KBM-7 (cell line): ENCODE measurements at regions not wholly inside any gene's neighbourhood (a gene's known extent, or its start where the extent isn't known, plus 50 kb on each side); places are given as distances from the start of the nearest gene placed in this dataset.
"Not testable (repeated sequence)": the region's sequence is repeated elsewhere in the genome, so short reads cannot be mapped to it uniquely, and the experiment has no call there.

Experiments
- DNase-seq: peaks from one replicate; pipeline ENCODE4 v3.0.0-alpha.2; 2015
- in situ Hi-C: fragments of 300-500 bp; cut with MboI; formaldehyde crosslinking; loops from 2 replicates; pipeline ENCODE4 v1.14.3; 2020; ENCODE audit warnings: low sequenced_read_pairs, low pct_unique_long_range_greater_than_20kb, mixed read lengths

GRCh38 chr6:26170951-26171841 lies 84.0 kb downstream of the HFE start:
- in situ Hi-C loops: no loop called here
- no peak for DNase-seq

GRCh38 chr6:26172608-26172968 lies 85.4 kb downstream of the HFE start:
- in situ Hi-C loops: no loop called here

GRCh38 chr6:26173836-26174145 lies 86.6 kb downstream of the HFE start:
- DNase-seq: no peak
- in situ Hi-C loops: no loop called here

More at GRCh38 chr6:26172608-26172968, 85.4 kb downstream of the HFE start:
- peak; percentile 81 for DNase-seq

GRCh38 chr6:26175033-26175427 lies 87.8 kb downstream of the HFE start:
- in situ Hi-C loops: loop anchor here (25.0 kb wide), 1 partner anchor 962 kb away; a partner anchor contains a TSS
- DNase-seq: no peak

- peak; percentile 83 for DNase-seq
- in situ Hi-C loops: loop anchor here (25.0 kb wide), 1 partner anchor 962 kb away; a partner anchor contains a TSS
Measured at GRCh38 chr6:26175428-26176181, 88.4 kb downstream of the HFE start.

GRCh38 chr6:26179675-26180074 lies 92.4 kb downstream of the HFE start:
- in situ Hi-C loops: loop anchor here (25.0 kb wide), 1 partner anchor 958 kb away; a partner anchor contains a TSS
- DNase-seq: no peak

- in situ Hi-C loops: loop anchor here (25.0 kb wide), 1 partner anchor 957 kb away; a partner anchor contains a TSS
- DNase-seq: no peak
Measured at GRCh38 chr6:26180346-26180745, 93.1 kb downstream of the HFE start.

GRCh38 chr6:26183237-26183580 lies 96.0 kb downstream of the HFE start:
- in situ Hi-C loops: loop anchor here (25.0 kb wide), 1 partner anchor 954 kb away; a partner anchor contains a TSS
- no peak for DNase-seq

GRCh38 chr6:26183581-26184366 lies 96.5 kb downstream of the HFE start:
- in situ Hi-C loops: loop anchor here (25.0 kb wide), 1 partner anchor 954 kb away; a partner anchor contains a TSS
- DNase-seq: no peak

GRCh38 chr6:26184367-26184891 lies 97.2 kb downstream of the HFE start:
- no peak for DNase-seq
- in situ Hi-C loops: loop anchor here (25.0 kb wide), 1 partner anchor 953 kb away; a partner anchor contains a TSS

- in situ Hi-C loops: loop anchor here (25.0 kb wide), 1 partner anchor 952 kb away; a partner anchor contains a TSS
- DNase-seq: no peak
Measured at GRCh38 chr6:26185004-26185403, 97.8 kb downstream of the HFE start.

- in situ Hi-C loops: loop anchor here (25.0 kb wide), 1 partner anchor 951 kb away; a partner anchor contains a TSS
- DNase-seq: no peak
Measured at GRCh38 chr6:26185802-26186201, 98.6 kb downstream of the HFE start.

GRCh38 chr6:26186652-26187051 lies 99.4 kb downstream of the HFE start:
- in situ Hi-C loops: loop anchor here (25.0 kb wide), 1 partner anchor 951 kb away; a partner anchor contains a TSS
- no peak for DNase-seq

GRCh38 chr6:26187292-26187691 lies 100.1 kb downstream of the HFE start:
- in situ Hi-C loops: loop anchor here (25.0 kb wide), 1 partner anchor 950 kb away; a partner anchor contains a TSS
- no peak for DNase-seq

GRCh38 chr6:26187981-26188635 lies 100.9 kb downstream of the HFE start:
- peak; percentile 89 for DNase-seq
- in situ Hi-C loops: loop anchor here (25.0 kb wide), 1 partner anchor 949 kb away; a partner anchor contains a TSS

- DNase-seq: not testable (repeated sequence)
- in situ Hi-C loops: loop anchor here (25.0 kb wide), 1 partner anchor 946 kb away; a partner anchor contains a TSS
Measured at GRCh38 chr6:26191512-26191911, 104.3 kb downstream of the HFE start.

- in situ Hi-C loops: loop anchor here (25.0 kb wide), 1 partner anchor 944 kb away; a partner anchor contains a TSS
- no peak for DNase-seq
Measured at GRCh38 chr6:26193467-26194328, 106.5 kb downstream of the HFE start.
